HepG2 (cell line): ENCODE measurements at regions not wholly inside any gene's neighbourhood (a gene's known extent, or its start where the extent isn't known, plus 50 kb on each side); places are given as distances from the start of the nearest gene placed in this dataset.

Experiments
- BRD4 ChIP-seq: sonication (generic); formaldehyde crosslinking; IDR thresholded peaks from 2 replicates; pipeline ENCODE4 v1.4.0; 2020; ENCODE audit warnings: missing genetic modification reagents
- HNRNPUL1 ChIP-seq: fragments of 200-400 bp; formaldehyde crosslinking; IDR thresholded peaks from 2 replicates; pipeline ENCODE4 v1.6.1; 2017; ENCODE audit warnings: low read depth, mild to moderate bottlenecking, low read length, moderate library complexity
- ZFP36 ChIP-seq: fragments of 150-350 bp; IDR thresholded peaks from 2 replicates; pipeline ENCODE4 v1.6.1; 2018; ENCODE audit warnings: borderline replicate concordance, low read length, low read depth; ENCODE audit not compliant: partially characterized antibody
- ZZZ3 ChIP-seq: sonication (generic); formaldehyde crosslinking; IDR thresholded peaks from 2 replicates; pipeline ENCODE4 v1.4.0; 2020; ENCODE audit warnings: missing genetic modification reagents, mild to moderate bottlenecking, borderline replicate concordance

DNA sequence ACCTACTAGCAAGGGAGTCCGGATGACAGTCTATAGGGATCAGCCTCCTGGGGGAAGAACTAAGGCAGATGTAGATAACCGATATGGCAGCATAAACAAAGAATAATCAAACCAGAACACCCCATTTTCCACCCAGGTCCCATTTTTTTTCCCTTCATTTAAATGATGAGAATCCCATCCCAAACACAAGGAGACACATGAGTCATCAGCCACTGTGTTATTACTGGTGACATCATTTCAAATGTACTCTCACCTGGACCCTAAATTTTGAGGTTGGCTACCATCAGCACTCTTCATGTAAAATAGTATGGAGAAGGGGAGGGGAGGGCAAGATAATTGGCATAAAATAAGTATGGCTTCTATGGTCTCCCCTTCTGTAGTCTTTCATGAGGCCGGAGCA lies 108.9 kb upstream of the GUCA2B start:
- TF ChIP-seq ZFP36 (no peak), BRD4 (CRISPR knock-in tag) (no peak), HNRNPUL1 (no peak), ZZZ3 (CRISPR knock-in tag) (no peak)
